OCI-LY3 (cell line): ENCODE measurements at regions not wholly inside any gene's neighbourhood (a gene's known extent, or its start where the extent isn't known, plus 50 kb on each side); places are given as distances from the start of the nearest gene placed in this dataset.

Source experiments
- H2AFZ ChIP-seq: fragments of 200-600, 300-600 bp; shearing (Covaris generic); 2 replicates; pipeline ENCODE4 v1.6.0; 2014; ENCODE audit warnings: antibody characterized with exemption, low read depth, low read length
- H3K27ac ChIP-seq: fragments of 200-600, 300-600 bp; sonication (generic); 2 replicates; pipeline ENCODE4 v1.5.1; 2014; ENCODE audit warnings: mild to moderate bottlenecking, low read length, moderate library complexity, mixed read lengths
- H3K27me3 ChIP-seq: fragments of 200-600, 300-600 bp; sonication (generic); 2 replicates; pipeline ENCODE4 v1.6.1; 2014; ENCODE audit warnings: low read depth, low read length, mixed read lengths
- H3K36me3 ChIP-seq: fragments of 200-600, 300-600 bp; sonication (generic); replicated peaks from 2 replicates; pipeline ENCODE3; 2014; ENCODE audit warnings: low read depth, low read length, mixed read lengths
- H3K4me1 ChIP-seq: fragments of 300-600, 200-600 bp; sonication (generic); 2 replicates; pipeline ENCODE4 v1.6.1; 2014; ENCODE audit warnings: low read length, mixed read lengths
- H3K4me2 ChIP-seq: fragments of 200-600, 300-600 bp; sonication (generic); 2 replicates; pipeline ENCODE4 v1.6.1; 2014; ENCODE audit warnings: low read length, mixed read lengths
- H3K4me3 ChIP-seq: fragments of 300-600, 200-600 bp; sonication (generic); 2 replicates; pipeline ENCODE4 v1.5.1; 2014; ENCODE audit warnings: antibody characterized with exemption, mild to moderate bottlenecking, low read length, moderate library complexity
- H3K79me2 ChIP-seq: fragments of 300-600, 200-600 bp; shearing (Covaris generic); 2 replicates; pipeline ENCODE4 v1.6.1; 2014; ENCODE audit warnings: mild to moderate bottlenecking, low read length, mixed read lengths
- H3K9ac ChIP-seq: fragments of 300-600, 200-600 bp; shearing (Covaris generic); 2 replicates; pipeline ENCODE4 v1.6.0; 2014; ENCODE audit warnings: mild to moderate bottlenecking, low read length, moderate library complexity
- H3K9me3 ChIP-seq: fragments of 200-600, 300-600 bp; shearing (Covaris generic); 2 replicates; pipeline ENCODE4 v1.6.1; 2014; ENCODE audit warnings: low read length, mixed read lengths; ENCODE audit not compliant: insufficient read depth
- H4K20me1 ChIP-seq: fragments of 200-600, 300-600 bp; sonication (generic); 2 replicates; pipeline ENCODE4 v1.6.1; 2016; ENCODE audit warnings: low read length, mixed read lengths; ENCODE audit not compliant: insufficient read depth
- CTCF ChIP-seq: fragments of 200-600, 300-600 bp; sonication (generic); IDR thresholded peaks from 2 replicates; pipeline ENCODE4 v1.5.1; 2014; ENCODE audit warnings: antibody characterized with exemption, low read length, low read depth
- EZH2phosphoT487 ChIP-seq: fragments of 200-600 bp; shearing (Covaris generic); IDR thresholded peaks from 2 replicates; pipeline ENCODE4 v1.6.1; 2018; ENCODE audit warnings: antibody characterized with exemption, mixed run types, low read depth

GRCh38 chr1:14522077-14522925 is 76.2 kb upstream of the KAZN start:
- Histone ChIP-seq H3K36me3 (no peaks in the 10 kb centered on the region), H3K27me3 (no peaks in the 10 kb centered on the region), H4K20me1 (no peaks in the 10 kb centered on the region), H3K79me2 (no peaks in the 10 kb centered on the region), H3K4me3 (no peak overlapping the region), H3K4me2 (no peak overlapping the region), H3K4me1 (no peaks in the 10 kb centered on the region), H3K27ac (no peak overlapping the region), H3K9me3 (no peaks in the 10 kb centered on the region), H2AFZ (no peak overlapping the region), H3K9ac (no peak overlapping the region)
- no peak for TF ChIP-seq CTCF
- no peak for TF ChIP-seq EZH2phosphoT487

- H2AFZ ChIP-seq: no peak overlapping the region
- TF ChIP-seq CTCF (no peak), EZH2phosphoT487 (no peak)
- no peak overlapping the region for H3K27ac ChIP-seq
- no peak overlapping the region for H3K4me2 ChIP-seq
- no peaks in the 10 kb centered on the region for H3K36me3 ChIP-seq
- H3K4me1 ChIP-seq: no peaks in the 10 kb centered on the region
- no peak overlapping the region for H3K4me3 ChIP-seq
- H3K79me2 ChIP-seq: no peaks in the 10 kb centered on the region
- no peak overlapping the region for H3K9ac ChIP-seq
- H3K27me3 ChIP-seq: no peaks in the 10 kb centered on the region
- no peaks in the 10 kb centered on the region for H3K9me3 ChIP-seq
- H4K20me1 ChIP-seq: no peaks in the 10 kb centered on the region
Observed at GRCh38 chr1:14522926-14523241, 75.6 kb upstream of the KAZN start.

GRCh38 chr1:14524826-14525636 is 73.5 kb upstream of the KAZN start:
- Histone ChIP-seq H3K9me3 (no peaks in the 10 kb centered on the region), H3K36me3 (no peaks in the 10 kb centered on the region), H4K20me1 (no peaks in the 10 kb centered on the region), H3K4me3 (no peak overlapping the region), H3K79me2 (no peaks in the 10 kb centered on the region), H3K27me3 (no peaks in the 10 kb centered on the region), H3K4me1 (no peaks in the 10 kb centered on the region), H2AFZ (no peak overlapping the region), H3K4me2 (no peak overlapping the region), H3K9ac (no peak overlapping the region), H3K27ac (no peak overlapping the region)
- TF ChIP-seq EZH2phosphoT487 (no peak), CTCF (no peak)

GRCh38 chr1:14529475-14529874 is 69.0 kb upstream of the KAZN start:
- Histone ChIP-seq H3K79me2 (no peaks in the 10 kb centered on the region), H2AFZ (no peak overlapping the region), H3K27ac (no peak overlapping the region), H4K20me1 (no peaks in the 10 kb centered on the region), H3K27me3 (no peaks in the 10 kb centered on the region), H3K9me3 (no peaks in the 10 kb centered on the region), H3K9ac (no peak overlapping the region), H3K4me3 (no peak overlapping the region), H3K4me2 (no peak overlapping the region), H3K36me3 (no peaks in the 10 kb centered on the region), H3K4me1 (no peaks in the 10 kb centered on the region)
- no peak for TF ChIP-seq CTCF
- no peak for TF ChIP-seq EZH2phosphoT487
